ENCODE measurements at regions not wholly inside any gene's neighbourhood (a gene's known extent, or its start where the extent isn't known, plus 50 kb on each side); places are given as distances from the start of the nearest gene placed in this dataset.

DNA sequence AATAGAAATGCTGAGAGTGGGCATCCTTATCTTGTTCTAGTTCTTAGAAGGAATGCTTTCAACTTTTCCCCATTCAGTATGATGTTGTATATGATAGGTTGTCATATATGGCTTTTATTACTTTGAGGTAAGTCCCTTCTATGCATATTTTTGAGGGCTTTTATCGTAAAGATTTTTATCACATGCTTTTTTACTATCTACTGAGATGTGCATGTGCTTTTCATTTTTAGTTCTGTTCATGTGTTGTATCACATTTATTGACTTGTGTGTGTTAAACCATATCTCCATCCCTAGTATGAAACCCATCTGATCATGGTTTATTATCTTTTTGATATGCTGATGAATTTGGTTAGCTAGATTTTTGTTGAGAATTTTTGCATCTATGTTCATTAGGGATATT is 1008.8 kb downstream of the CNTNAP5 start:
- TF ChIP-seq CTCF (conservative IDR thresholded peaks at IDR 0.05; ENCODE audit: low read depth, low read length) (no peak), EZH2 (IDR thresholded peaks at IDR 0.05; ENCODE audit: low read length, unreplicated experiment) (no peak), EZH2phosphoT487 (IDR thresholded peaks at IDR 0.05; ENCODE audit: borderline replicate concordance, low read length) (no peak)
